ENCODE measurements at regions not wholly inside any gene's neighbourhood (a gene's known extent, or its start where the extent isn't known, plus 50 kb on each side); places are given as distances from the start of the nearest gene placed in this dataset.

DNA sequence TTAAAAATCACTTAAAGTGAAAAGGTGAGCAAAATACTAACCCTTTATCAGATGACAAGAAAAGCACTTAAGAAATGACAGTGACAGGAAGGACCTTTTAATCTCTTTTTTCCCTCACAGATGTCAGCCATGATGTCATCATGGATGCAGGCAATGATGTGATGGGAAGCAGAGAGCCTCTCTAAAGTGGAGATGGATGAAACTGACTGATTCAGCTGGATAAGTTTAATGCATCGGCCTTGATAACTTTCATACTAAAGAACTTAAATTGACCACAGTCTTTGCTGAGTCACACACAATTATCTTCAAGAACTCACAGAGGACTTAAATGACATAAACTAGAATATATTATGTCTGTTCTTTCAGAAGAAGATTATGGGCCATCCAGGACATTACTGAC lies 153.2 kb upstream of the FGF10 start:
- in situ Hi-C loops (cut with HindIII; ENCODE audit: low pct_ligation_motif_present, low sequenced_read_pairs): no loop called here
- H3K36me3 ChIP-seq (replicated peaks): no peaks in the 10 kb centered on the region
- H3K4me3 ChIP-seq (ENCODE audit: low read depth, low read length): no peak overlapping the region
- H3K27ac ChIP-seq: no peak overlapping the region
- TF ChIP-seq, protein P1, sequence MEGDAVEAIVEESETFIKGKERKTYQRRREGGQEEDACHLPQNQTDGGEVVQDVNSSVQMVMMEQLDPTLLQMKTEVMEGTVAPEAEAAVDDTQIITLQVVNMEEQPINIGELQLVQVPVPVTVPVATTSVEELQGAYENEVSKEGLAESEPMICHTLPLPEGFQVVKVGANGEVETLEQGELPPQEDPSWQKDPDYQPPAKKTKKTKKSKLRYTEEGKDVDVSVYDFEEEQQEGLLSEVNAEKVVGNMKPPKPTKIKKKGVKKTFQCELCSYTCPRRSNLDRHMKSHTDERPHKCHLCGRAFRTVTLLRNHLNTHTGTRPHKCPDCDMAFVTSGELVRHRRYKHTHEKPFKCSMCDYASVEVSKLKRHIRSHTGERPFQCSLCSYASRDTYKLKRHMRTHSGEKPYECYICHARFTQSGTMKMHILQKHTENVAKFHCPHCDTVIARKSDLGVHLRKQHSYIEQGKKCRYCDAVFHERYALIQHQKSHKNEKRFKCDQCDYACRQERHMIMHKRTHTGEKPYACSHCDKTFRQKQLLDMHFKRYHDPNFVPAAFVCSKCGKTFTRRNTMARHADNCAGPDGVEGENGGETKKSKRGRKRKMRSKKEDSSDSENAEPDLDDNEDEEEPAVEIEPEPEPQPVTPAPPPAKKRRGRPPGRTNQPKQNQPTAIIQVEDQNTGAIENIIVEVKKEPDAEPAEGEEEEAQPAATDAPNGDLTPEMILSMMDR (IDR thresholded peaks at IDR 0.05; ENCODE audit: low read depth, low read length, missing control alignments): no peak
- H3K27me3 ChIP-seq (replicated peaks): no peaks in the 10 kb centered on the region
- no peak for DNase-seq

DNA sequence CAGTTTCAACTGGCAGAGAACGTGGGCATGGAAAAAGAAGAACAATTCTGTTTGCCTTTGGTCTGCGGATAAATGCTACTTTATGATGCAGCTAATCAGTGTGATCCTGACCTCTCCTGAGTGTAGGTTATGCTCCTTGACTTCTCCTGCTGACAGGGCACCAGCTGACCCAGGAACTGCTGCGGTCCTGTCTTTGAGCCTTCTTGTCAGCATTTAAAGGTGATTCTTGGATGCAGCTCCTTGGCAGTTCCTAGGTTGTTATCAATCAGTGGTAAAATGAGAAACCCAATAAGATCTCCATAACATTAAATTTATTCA lies 150.3 kb upstream of the FGF10 start:
- in situ Hi-C loops (cut with HindIII; ENCODE audit: low pct_ligation_motif_present, low sequenced_read_pairs): no loop called here
- Histone ChIP-seq H3K27me3 (replicated peaks) (no peaks in the 10 kb centered on the region), H3K4me3 (ENCODE audit: low read depth, low read length) (no peak overlapping the region), H3K27ac (no peak overlapping the region), H3K36me3 (replicated peaks) (no peaks in the 10 kb centered on the region)
- TF ChIP-seq, protein P1 (IDR thresholded peaks at IDR 0.05; ENCODE audit: low read depth, low read length, missing control alignments): no peak
- DNase-seq: no peak

DNA sequence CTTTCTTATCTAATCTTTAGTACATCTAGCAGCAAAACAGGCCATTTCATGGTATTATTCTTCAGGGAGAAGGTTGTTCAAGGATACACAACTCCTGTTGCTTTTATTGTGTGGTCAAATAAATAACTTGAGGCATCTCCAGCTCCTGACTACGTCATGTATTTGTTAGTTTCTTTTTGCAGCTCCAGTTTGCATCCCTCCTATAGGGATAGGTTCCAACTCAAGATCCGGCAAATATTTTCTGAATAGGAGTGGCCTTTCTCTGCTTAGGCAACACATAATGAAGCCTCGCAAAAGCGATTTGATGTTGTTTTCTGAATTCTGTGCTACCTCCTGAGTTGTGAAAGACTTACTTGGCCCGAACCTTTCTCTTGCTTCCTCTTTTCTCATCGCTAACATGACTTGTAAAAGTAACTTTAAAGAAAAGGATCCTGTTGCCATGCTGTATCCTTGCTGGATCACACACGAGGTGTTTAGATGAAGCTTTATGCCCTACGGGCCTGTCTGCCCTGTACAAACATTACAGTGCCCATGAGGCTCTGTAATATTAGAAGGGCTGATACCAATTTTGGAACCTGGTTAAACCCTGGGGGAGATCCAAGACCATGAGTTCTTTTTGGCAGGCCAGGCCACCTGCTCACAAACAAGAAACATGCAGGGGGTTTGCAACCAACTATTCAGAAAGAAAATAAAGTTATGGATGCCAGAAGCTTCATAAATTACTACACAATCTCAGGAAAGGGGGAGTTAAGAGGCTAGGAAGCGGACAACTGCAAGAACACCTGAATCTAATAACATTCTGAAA lies 149.8 kb upstream of the FGF10 start:
- no peak for DNase-seq
- Histone ChIP-seq H3K4me3 (ENCODE audit: low read depth, low read length) (no peak overlapping the region), H3K36me3 (replicated peaks) (no peaks in the 10 kb centered on the region), H3K27me3 (replicated peaks) (no peaks in the 10 kb centered on the region), H3K27ac (no peak overlapping the region)
- TF ChIP-seq, protein P1 (IDR thresholded peaks at IDR 0.05; ENCODE audit: low read depth, low read length, missing control alignments): no peak
- in situ Hi-C loops (cut with HindIII; ENCODE audit: low pct_ligation_motif_present, low sequenced_read_pairs): no loop called here

DNA sequence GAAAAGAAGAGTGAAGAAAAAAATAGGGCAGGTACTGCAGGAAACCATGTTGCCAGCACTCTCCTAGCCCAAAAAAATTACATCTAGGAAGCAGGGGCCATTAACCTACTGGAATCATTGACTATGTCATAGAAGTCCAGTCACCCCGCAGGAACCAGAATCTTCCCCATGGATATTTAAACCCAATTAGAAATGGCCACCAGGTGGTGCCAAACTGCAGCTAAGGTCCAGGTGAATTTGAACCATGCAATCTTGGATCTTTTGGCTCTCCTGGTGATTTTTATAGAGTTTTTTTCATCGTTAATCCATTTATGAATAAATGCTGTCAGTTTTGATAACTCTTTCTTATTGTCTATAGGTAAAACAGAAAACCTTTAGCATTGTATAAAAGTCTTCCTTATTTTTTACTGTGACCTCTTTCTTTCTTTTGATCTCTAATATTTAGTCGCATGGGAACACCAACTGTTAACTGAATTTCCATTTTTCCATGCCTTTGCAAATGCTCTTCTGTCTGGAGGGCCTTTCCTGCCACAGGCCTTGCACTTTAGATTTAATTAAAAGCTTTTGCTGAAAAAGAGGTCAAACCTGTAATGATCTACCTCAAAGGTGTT lies 147.5 kb upstream of the FGF10 start:
- Histone ChIP-seq H3K36me3 (replicated peaks) (no peaks in the 10 kb centered on the region), H3K27ac (no peak overlapping the region), H3K27me3 (replicated peaks) (no peaks in the 10 kb centered on the region), H3K4me3 (ENCODE audit: low read depth, low read length) (no peak overlapping the region)
- TF ChIP-seq, protein P1 (IDR thresholded peaks at IDR 0.05; ENCODE audit: low read depth, low read length, missing control alignments): peak; percentile 42
- in situ Hi-C loops (cut with HindIII; ENCODE audit: low pct_ligation_motif_present, low sequenced_read_pairs): no loop called here
- DNase-seq: no peak

DNA sequence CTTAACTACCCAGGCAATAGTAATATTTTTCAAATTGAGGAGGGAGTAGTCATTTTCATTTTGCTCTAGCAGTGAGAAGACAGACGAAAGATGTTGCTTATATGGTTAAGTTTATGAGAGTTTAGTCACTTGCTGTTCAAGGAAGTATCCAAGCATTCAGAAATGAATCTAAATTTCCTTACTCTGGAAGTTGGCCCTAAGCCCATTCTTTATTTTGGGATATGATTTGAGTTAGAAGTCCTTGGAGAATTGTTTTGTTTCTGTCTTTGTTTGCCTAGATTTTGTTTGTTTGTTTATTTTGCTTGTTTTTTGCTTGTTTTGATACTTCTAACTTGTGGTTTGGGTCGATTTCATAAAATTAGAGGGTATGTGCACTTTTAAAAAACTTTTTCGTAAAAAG lies 146.4 kb upstream of the FGF10 start:
- TF ChIP-seq, protein P1 (IDR thresholded peaks at IDR 0.05; ENCODE audit: low read depth, low read length, missing control alignments): no peak
- Histone ChIP-seq H3K27ac (no peak overlapping the region), H3K4me3 (ENCODE audit: low read depth, low read length) (no peak overlapping the region), H3K36me3 (replicated peaks) (no peaks in the 10 kb centered on the region), H3K27me3 (replicated peaks) (no peaks in the 10 kb centered on the region)
- in situ Hi-C loops (cut with HindIII; ENCODE audit: low pct_ligation_motif_present, low sequenced_read_pairs): no loop called here
- DNase-seq: no peak

All from brain microvascular endothelial cell (primary cell).